Activated naive CD8-positive, alpha-beta T cell treated with anti-CD3 and anti-CD28 coated beads, Interleukin-2, amount 10 ng/mL, durations not matched to agents 7 days and 5 days (primary cell): ENCODE measurements at regions not wholly inside any gene's neighbourhood (a gene's known extent, or its start where the extent isn't known, plus 50 kb on each side); places are given as distances from the start of the nearest gene placed in this dataset.
A peak's percentile ranks its signal among the peaks of the same experiment; 100 is the strongest.

Experiments used
- ATAC-seq: fragments of 150-1000 bp; cut with Tn5 transposase; one replicate; pipeline ENCODE4 v1.10.0; 2021; ENCODE audit warnings: low read depth, moderate library complexity
- POLR2A ChIA-PET: fragments of 350-600 bp; sonication (Branson Sonifier 250); formaldehyde crosslinking; loops from one replicate; lab custom pipeline; 2021; ENCODE audit warnings: antibody characterized with exemption; lab: Charles Lee
- DNase-seq: peaks from one replicate; pipeline ENCODE4 v3.0.0; 2021
- H3K27ac Mint-ChIP-seq: one replicate; pipeline ENCODE4 v1.8.0; 2022; ENCODE audit warnings: mild to moderate bottlenecking, mixed read lengths
- H3K27me3 Mint-ChIP-seq: one replicate; pipeline ENCODE4 v1.8.0; 2022; ENCODE audit warnings: mild to moderate bottlenecking, moderate library complexity, mixed read lengths
- H3K36me3 Mint-ChIP-seq: one replicate; pipeline ENCODE4 v1.8.0; 2021; ENCODE audit warnings: mild to moderate bottlenecking, mixed read lengths
- H3K4me1 Mint-ChIP-seq: one replicate; pipeline ENCODE4 v1.8.0; 2021; ENCODE audit warnings: mixed read lengths
- H3K4me3 Mint-ChIP-seq: one replicate; pipeline ENCODE4 v1.8.0; 2022; ENCODE audit warnings: mild to moderate bottlenecking, moderate library complexity, mixed read lengths
- H3K9me3 Mint-ChIP-seq: one replicate; pipeline ENCODE4 v1.8.0; 2021; ENCODE audit warnings: mixed read lengths

- ATAC-seq (no peak), DNase-seq (no peak)
- Mint-ChIP-seq H3K9me3 (peaks cover 6% of the 10 kb centered on the region), H3K4me3 (no peak overlapping the region), H3K27ac (no peak overlapping the region), H3K4me1 (no peaks in the 10 kb centered on the region), H3K27me3 (no peaks in the 10 kb centered on the region), H3K36me3 (no peaks in the 10 kb centered on the region)
- POLR2A ChIA-PET, result no interaction called here
These were observed 365.4 kb upstream of the PTGER4 start for GRCh38 chr5:40314275-40314674.

- no peak overlapping the region for H3K27ac Mint-ChIP-seq
- ATAC-seq, result no peak
- H3K4me3 Mint-ChIP-seq, result no peak overlapping the region
These were observed 367.5 kb upstream of the PTGER4 start for GRCh38 chr5:40312205-40312604.

DNA sequence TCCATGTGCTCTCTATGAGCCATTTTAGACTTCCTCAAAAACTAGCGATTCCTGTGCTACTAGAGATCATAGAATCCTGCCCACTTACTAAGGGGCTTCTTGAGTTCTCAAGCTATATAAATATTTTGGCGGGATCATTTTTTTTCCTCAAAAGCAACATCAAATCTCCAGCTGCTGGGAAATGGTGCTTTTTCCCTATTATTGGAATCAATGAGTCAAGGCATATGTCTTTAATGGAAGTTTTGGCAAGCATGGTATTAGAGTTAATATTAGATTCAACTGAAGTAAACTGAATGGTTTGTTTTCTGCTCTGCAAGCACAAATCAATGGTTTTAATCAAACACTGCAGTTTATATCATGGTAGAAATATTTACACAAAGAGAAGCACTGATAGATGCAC, 369.9 kb upstream of the PTGER4 start:
- peaks cover 6% of the 10 kb centered on the region for H3K9me3 Mint-ChIP-seq
- ATAC-seq (no peak), DNase-seq (no peak)
- H3K27me3 Mint-ChIP-seq, result no peaks in the 10 kb centered on the region
- no peaks in the 10 kb centered on the region for H3K4me1 Mint-ChIP-seq
- no peak overlapping the region for H3K4me3 Mint-ChIP-seq
- H3K27ac Mint-ChIP-seq, result no peak overlapping the region
- POLR2A ChIA-PET, result no interaction called here
- H3K36me3 Mint-ChIP-seq, result peaks cover 2% of the 10 kb centered on the region

More at GRCh38 chr5:40312205-40312604, 367.5 kb upstream of the PTGER4 start:
- peaks cover 6% of the 10 kb centered on the region for H3K9me3 Mint-ChIP-seq
- H3K36me3 Mint-ChIP-seq, result peaks cover 2% of the 10 kb centered on the region
- no peaks in the 10 kb centered on the region for H3K4me1 Mint-ChIP-seq
- DNase-seq, result no peak
- POLR2A ChIA-PET, result no interaction called here
- H3K27me3 Mint-ChIP-seq, result no peaks in the 10 kb centered on the region

GRCh38 chr5:40308867-40309266, 370.8 kb upstream of the PTGER4 start:
- DNase-seq, result no peak
- no peaks in the 10 kb centered on the region for H3K4me1 Mint-ChIP-seq
- no peak overlapping the region for H3K4me3 Mint-ChIP-seq
- ATAC-seq, result no peak
- peaks cover 6% of the 10 kb centered on the region for H3K9me3 Mint-ChIP-seq
- no peak overlapping the region for H3K27ac Mint-ChIP-seq
- peaks cover 2% of the 10 kb centered on the region for H3K36me3 Mint-ChIP-seq
- POLR2A ChIA-PET, result no interaction called here
- H3K27me3 Mint-ChIP-seq, result no peaks in the 10 kb centered on the region

DNA sequence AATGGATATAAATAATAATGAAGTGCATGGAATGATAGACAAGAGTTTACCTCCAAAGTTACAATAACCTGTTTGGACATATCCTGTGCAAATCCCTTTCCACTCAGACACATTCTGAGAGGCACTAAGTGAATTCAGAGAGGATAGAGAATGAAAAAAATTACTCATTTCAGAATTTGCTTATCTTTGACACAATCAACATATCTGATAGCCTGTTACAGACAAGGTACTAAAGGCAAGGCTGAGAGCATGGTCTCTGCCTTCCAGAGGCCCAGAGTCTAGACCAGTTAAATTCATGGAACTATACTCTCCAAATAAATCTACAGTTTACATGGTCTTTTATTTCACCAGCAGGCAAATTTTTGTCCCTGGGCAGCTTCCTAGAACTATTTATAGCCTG, 371.8 kb upstream of the PTGER4 start:
- Mint-ChIP-seq H3K4me1 (no peaks in the 10 kb centered on the region), H3K4me3 (no peak overlapping the region), H3K36me3 (peaks cover 4% of the 10 kb centered on the region), H3K27me3 (no peaks in the 10 kb centered on the region), H3K27ac (no peak overlapping the region), H3K9me3 (peaks cover 6% of the 10 kb centered on the region)
- POLR2A ChIA-PET, result no interaction called here
- ATAC-seq (no peak), DNase-seq (no peak)

- H3K27me3 Mint-ChIP-seq, result no peaks in the 10 kb centered on the region
- ATAC-seq, result no peak
These were observed 372.7 kb upstream of the PTGER4 start for GRCh38 chr5:40306869-40307487.

GRCh38 chr5:40292006-40292405, 387.7 kb upstream of the PTGER4 start:
- ATAC-seq, result no peak
- peaks cover 8% of the 10 kb centered on the region for H3K4me1 Mint-ChIP-seq
- no peaks in the 10 kb centered on the region for H3K27me3 Mint-ChIP-seq
- H3K27ac Mint-ChIP-seq, result no peak overlapping the region
- no peak overlapping the region for H3K4me3 Mint-ChIP-seq
- DNase-seq, result no peak
- H3K36me3 Mint-ChIP-seq, result peaks cover 9% of the 10 kb centered on the region
- POLR2A ChIA-PET, result no interaction called here
- H3K9me3 Mint-ChIP-seq, result peaks cover 9% of the 10 kb centered on the region

More at GRCh38 chr5:40306869-40307487, 372.7 kb upstream of the PTGER4 start:
- Mint-ChIP-seq H3K27ac (no peak overlapping the region), H3K9me3 (peaks cover 6% of the 10 kb centered on the region), H3K36me3 (peaks cover 7% of the 10 kb centered on the region), H3K4me1 (no peaks in the 10 kb centered on the region), H3K4me3 (no peak overlapping the region)
- POLR2A ChIA-PET, result no interaction called here
- DNase-seq, result no peak

GRCh38 chr5:40291338-40291737, 388.4 kb upstream of the PTGER4 start:
- peaks cover 9% of the 10 kb centered on the region for H3K36me3 Mint-ChIP-seq
- H3K4me1 Mint-ChIP-seq, result peaks cover 8% of the 10 kb centered on the region
- no peaks in the 10 kb centered on the region for H3K27me3 Mint-ChIP-seq
- no peak for ATAC-seq
- no peak overlapping the region for H3K27ac Mint-ChIP-seq
- no peak overlapping the region for H3K4me3 Mint-ChIP-seq
- H3K9me3 Mint-ChIP-seq, result peaks cover 9% of the 10 kb centered on the region
- DNase-seq, result no peak
- POLR2A ChIA-PET, result no interaction called here

DNA sequence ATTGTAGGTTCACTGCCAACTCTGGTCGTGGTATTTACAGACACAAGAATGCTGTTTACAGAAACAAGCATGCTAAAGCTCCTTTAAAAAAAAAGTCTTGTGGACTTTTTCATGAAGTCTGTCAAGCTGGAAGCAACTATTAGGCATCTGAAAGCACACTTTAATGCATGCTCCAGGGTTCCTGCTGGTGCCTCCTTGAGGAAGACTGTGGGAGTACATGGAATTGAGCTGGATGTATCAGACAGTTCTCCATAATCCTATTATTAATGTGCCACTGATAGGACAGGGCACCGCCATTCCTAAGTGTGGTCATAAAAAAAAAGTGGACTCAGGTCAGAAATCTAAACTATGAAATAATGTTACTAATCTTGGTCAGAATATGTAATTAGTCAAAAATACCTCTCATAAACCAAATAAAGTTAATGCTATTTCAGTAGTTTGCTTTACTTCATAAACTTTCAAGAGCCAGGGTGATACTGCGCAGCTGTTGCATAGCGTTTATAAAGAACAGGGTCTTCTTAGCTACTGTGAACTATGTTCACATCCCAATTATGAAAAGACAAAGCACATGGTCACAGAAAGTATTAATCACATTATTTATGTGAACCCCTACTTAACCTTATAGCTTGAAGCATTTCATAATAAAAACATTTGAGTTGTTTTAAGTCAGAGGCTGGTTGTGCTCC, 390.8 kb upstream of the PTGER4 start:
- Mint-ChIP-seq H3K36me3 (peaks cover 9% of the 10 kb centered on the region), H3K4me3 (no peak overlapping the region), H3K4me1 (peaks cover 8% of the 10 kb centered on the region), H3K27me3 (no peaks in the 10 kb centered on the region), H3K9me3 (peaks cover 9% of the 10 kb centered on the region), H3K27ac (no peak overlapping the region)
- POLR2A ChIA-PET, result no interaction called here
- DNase-seq (no peak), ATAC-seq (no peak)

DNA sequence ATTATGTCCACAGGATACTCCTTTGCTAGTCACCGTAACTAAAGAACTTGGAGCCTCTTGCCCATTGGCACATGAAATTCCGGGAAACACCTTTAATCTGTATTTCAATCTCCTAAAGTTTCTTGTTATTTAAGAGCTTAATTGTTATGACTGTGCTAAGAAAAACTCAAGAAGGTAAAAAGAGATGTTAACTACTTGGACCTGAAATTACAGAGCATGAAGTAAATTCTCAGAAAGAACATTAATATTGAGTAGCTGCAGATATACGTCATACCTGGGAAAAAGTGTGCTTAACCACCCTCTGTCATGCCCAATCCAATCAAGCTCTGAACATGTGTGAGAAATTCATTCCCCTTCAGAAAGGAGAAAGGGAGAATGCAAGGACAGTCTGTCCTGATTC, 394.9 kb upstream of the PTGER4 start:
- POLR2A ChIA-PET, result no interaction called here
- Mint-ChIP-seq H3K27me3 (no peaks in the 10 kb centered on the region), H3K27ac (no peak overlapping the region), H3K4me3 (no peak overlapping the region), H3K4me1 (no peaks in the 10 kb centered on the region), H3K36me3 (peaks cover 2% of the 10 kb centered on the region), H3K9me3 (peaks cover 6% of the 10 kb centered on the region)
- DNase-seq (no peak), ATAC-seq (no peak)

- Mint-ChIP-seq H3K9me3 (peaks cover 7% of the 10 kb centered on the region), H3K27me3 (no peaks in the 10 kb centered on the region), H3K36me3 (peaks cover 10% of the 10 kb centered on the region), H3K4me3 (no peak overlapping the region), H3K27ac (no peak overlapping the region), H3K4me1 (peaks cover 29% of the 10 kb centered on the region)
- no peak for ATAC-seq
- DNase-seq, result no peak
- POLR2A ChIA-PET, result no interaction called here
These were observed 400.8 kb upstream of the PTGER4 start for GRCh38 chr5:40278881-40279280.

GRCh38 chr5:40277161-40277906, 402.4 kb upstream of the PTGER4 start:
- H3K27me3 Mint-ChIP-seq, result no peaks in the 10 kb centered on the region
- peaks cover 14% of the 10 kb centered on the region for H3K36me3 Mint-ChIP-seq
- ATAC-seq (peak; percentile 59), DNase-seq (peak; percentile 31)
- peak overlapping the region; percentile 87 for H3K27ac Mint-ChIP-seq
- peaks cover 7% of the 10 kb centered on the region for H3K9me3 Mint-ChIP-seq
- POLR2A ChIA-PET, result interaction anchor here (1.1 kb wide), 1 partner anchor 22 kb away, joined by 3 read pairs; no protein-coding TSS in a partner anchor
- peak overlapping the region; percentile 52 for H3K4me3 Mint-ChIP-seq
- H3K4me1 Mint-ChIP-seq, result peaks cover 30% of the 10 kb centered on the region

DNA sequence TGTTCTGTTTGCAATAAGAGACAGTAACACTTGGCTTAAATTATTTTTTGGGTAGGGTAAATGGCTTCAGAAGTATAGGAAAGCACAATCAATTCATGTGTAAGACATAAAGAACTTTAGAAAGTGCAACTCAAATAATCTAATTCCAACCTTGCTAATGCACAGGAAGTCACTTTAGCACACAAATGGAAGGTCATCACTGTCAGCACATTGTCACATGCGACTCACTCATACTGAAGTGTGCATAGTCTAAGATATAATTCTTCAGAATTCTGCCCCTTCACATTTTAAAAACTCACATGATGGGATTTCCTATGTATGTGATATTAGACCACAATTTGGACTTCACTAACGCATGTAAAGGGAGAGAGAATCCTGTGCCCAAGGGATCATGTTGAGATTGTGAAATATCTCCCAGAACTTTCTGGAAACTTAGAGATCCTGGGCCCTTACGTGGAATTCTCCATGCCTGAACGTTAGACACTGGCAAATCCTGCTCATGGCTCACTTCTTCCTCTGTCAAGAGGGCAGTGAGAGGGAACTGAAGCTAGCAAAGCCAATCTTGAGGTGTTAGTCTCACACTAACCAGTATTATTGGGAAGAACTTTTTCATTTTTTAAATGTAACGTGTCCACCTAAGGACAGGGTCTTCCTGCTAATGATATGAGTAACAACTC, 403.2 kb upstream of the PTGER4 start:
- Mint-ChIP-seq H3K36me3 (peaks cover 14% of the 10 kb centered on the region), H3K9me3 (peaks cover 7% of the 10 kb centered on the region), H3K27ac (peak overlapping the region; percentile 87), H3K4me3 (peak overlapping the region; percentile 52), H3K27me3 (no peaks in the 10 kb centered on the region), H3K4me1 (peaks cover 30% of the 10 kb centered on the region)
- no peak for DNase-seq
- POLR2A ChIA-PET, result interaction anchor here (1.1 kb wide), 1 partner anchor 22 kb away, joined by 3 read pairs; no protein-coding TSS in a partner anchor
- no peak for ATAC-seq
